ENCODE measurements at regions not wholly inside any gene's neighbourhood (a gene's known extent, or its start where the extent isn't known, plus 50 kb on each side); places are given as distances from the start of the nearest gene placed in this dataset.

DNA sequence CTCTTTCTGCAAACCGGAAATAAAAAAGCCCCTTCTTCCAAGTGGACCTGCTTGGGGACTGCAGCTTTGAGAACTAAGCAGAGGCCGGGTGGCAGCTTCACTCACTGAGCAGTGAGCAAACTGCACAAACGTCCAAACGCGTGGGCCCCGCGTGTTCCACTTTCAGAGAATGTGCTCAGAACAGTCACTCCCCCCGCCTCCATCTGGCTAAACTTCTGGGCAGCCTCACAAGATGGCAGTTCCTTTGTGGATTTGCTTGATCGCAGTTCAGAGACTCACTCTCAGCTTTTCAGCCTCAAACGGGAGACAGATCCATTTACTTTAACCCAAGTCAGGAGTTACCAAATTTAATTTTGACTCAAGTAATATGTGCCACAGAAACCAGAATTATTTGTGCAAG is 216.6 kb downstream of the TLE1 start:
- no peak overlapping the region for H3K27ac Mint-ChIP-seq
- DNase-seq (no peak), ATAC-seq (ENCODE audit: low read depth) (no peak)
- H3K27me3 Mint-ChIP-seq: no peaks in the 10 kb centered on the region
- ChIA-PET CTCF (no interaction called here), POLR2A (no interaction called here)
- TF ChIP-seq, protein P1, sequence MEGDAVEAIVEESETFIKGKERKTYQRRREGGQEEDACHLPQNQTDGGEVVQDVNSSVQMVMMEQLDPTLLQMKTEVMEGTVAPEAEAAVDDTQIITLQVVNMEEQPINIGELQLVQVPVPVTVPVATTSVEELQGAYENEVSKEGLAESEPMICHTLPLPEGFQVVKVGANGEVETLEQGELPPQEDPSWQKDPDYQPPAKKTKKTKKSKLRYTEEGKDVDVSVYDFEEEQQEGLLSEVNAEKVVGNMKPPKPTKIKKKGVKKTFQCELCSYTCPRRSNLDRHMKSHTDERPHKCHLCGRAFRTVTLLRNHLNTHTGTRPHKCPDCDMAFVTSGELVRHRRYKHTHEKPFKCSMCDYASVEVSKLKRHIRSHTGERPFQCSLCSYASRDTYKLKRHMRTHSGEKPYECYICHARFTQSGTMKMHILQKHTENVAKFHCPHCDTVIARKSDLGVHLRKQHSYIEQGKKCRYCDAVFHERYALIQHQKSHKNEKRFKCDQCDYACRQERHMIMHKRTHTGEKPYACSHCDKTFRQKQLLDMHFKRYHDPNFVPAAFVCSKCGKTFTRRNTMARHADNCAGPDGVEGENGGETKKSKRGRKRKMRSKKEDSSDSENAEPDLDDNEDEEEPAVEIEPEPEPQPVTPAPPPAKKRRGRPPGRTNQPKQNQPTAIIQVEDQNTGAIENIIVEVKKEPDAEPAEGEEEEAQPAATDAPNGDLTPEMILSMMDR (IDR thresholded peaks at IDR 0.05): no peak
- H3K9me3 Mint-ChIP-seq: no peaks in the 10 kb centered on the region
- H3K36me3 Mint-ChIP-seq (ENCODE audit: low read depth): no peaks in the 10 kb centered on the region
- intact Hi-C loops (cut with micrococcal nuclease): no loop called here
- H3K4me1 Mint-ChIP-seq: no peaks in the 10 kb centered on the region
- H3K4me3 Mint-ChIP-seq: no peak overlapping the region

DNA sequence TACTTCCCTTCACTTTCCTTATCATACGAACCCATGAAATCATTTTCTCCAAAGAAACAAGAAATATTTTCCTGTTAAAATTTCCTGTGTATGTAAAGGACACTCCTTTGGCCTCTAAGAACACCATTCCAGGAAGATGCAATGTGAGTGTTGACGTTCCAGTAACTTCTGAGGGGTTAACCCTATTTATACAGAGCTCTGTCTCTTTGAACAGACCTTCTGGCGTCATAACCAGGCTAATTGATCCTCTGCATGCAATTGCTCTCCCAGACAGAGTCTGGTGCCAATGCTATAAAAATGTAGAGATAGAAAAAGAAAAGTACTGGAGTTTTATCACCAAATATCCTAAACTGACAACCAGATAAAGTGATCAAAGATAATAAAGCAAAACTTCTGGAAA is 218.5 kb downstream of the TLE1 start:
- DNase-seq: no peak
- TF ChIP-seq, protein P1 (IDR thresholded peaks at IDR 0.05): no peak
- no peaks in the 10 kb centered on the region for H3K4me1 Mint-ChIP-seq
- H3K27ac Mint-ChIP-seq: no peak overlapping the region
- no peak for ATAC-seq (ENCODE audit: low read depth)
- no peaks in the 10 kb centered on the region for H3K9me3 Mint-ChIP-seq
- no peaks in the 10 kb centered on the region for H3K36me3 Mint-ChIP-seq (ENCODE audit: low read depth)
- H3K27me3 Mint-ChIP-seq: peaks cover 2% of the 10 kb centered on the region
- H3K4me3 Mint-ChIP-seq: no peak overlapping the region
- POLR2A ChIA-PET: no interaction called here
- CTCF ChIA-PET: no interaction called here
- intact Hi-C loops (cut with micrococcal nuclease): no loop called here

DNA sequence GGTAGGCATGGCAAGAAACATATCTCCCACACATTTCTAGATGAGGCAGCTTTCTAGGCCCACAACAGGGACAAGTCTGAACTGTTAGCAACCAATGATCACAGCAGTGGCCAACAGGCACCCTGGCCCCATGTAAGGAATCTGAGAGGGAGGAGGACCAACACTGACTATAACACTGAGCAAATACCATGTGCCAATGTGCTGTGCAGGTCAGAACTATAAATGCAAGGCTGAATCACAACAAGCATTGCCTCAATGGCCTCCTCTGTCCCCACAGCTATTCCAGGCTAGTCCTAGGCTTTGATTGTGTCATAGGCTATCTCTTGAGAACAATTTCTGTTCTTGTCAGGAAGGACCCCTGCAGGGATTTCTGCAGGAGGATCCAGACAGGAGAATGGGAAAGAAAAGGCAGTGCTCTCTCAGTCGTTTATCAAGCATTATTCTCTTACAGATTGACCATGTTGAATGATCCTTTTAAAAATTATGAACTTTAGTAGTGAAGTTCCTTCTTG is 221.2 kb downstream of the TLE1 start:
- TF ChIP-seq, protein P1 (IDR thresholded peaks at IDR 0.05): no peak
- no peaks in the 10 kb centered on the region for H3K9me3 Mint-ChIP-seq
- no peaks in the 10 kb centered on the region for H3K36me3 Mint-ChIP-seq (ENCODE audit: low read depth)
- H3K4me3 Mint-ChIP-seq: no peak overlapping the region
- H3K4me1 Mint-ChIP-seq: no peaks in the 10 kb centered on the region
- H3K27me3 Mint-ChIP-seq: peaks cover 2% of the 10 kb centered on the region
- ChIA-PET POLR2A (no interaction called here), CTCF (no interaction called here)
- DNase-seq: no peak
- intact Hi-C loops (cut with micrococcal nuclease): no loop called here
- ATAC-seq (ENCODE audit: low read depth): no peak
- no peak overlapping the region for H3K27ac Mint-ChIP-seq

DNA sequence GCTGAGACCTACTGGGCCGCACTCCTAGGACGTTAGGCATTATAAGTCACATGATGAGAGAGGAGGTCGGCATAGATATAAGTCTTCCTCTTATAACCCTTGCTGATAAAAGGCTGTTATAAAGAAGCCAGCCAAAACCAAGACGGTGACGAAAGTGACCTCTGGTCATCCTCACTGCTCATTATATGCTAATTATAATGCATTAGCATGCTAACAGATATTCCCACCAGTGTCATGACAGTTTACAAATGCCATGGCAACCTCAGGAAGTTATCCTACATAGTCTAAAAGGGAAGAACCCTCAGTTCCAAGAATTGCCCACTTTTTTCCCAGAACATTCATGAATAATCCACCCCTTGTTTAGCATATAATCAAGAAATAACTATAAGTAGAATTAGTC is 222.4 kb downstream of the TLE1 start:
- Mint-ChIP-seq H3K36me3 (ENCODE audit: low read depth) (no peaks in the 10 kb centered on the region), H3K27me3 (peaks cover 2% of the 10 kb centered on the region), H3K9me3 (no peaks in the 10 kb centered on the region), H3K4me1 (no peaks in the 10 kb centered on the region), H3K4me3 (no peak overlapping the region), H3K27ac (no peak overlapping the region)
- POLR2A ChIA-PET: no interaction called here
- DNase-seq: no peak
- TF ChIP-seq, protein P1 (IDR thresholded peaks at IDR 0.05): no peak
- intact Hi-C loops (cut with micrococcal nuclease): no loop called here
- CTCF ChIA-PET: no interaction called here
- ATAC-seq (ENCODE audit: low read depth): no peak

DNA sequence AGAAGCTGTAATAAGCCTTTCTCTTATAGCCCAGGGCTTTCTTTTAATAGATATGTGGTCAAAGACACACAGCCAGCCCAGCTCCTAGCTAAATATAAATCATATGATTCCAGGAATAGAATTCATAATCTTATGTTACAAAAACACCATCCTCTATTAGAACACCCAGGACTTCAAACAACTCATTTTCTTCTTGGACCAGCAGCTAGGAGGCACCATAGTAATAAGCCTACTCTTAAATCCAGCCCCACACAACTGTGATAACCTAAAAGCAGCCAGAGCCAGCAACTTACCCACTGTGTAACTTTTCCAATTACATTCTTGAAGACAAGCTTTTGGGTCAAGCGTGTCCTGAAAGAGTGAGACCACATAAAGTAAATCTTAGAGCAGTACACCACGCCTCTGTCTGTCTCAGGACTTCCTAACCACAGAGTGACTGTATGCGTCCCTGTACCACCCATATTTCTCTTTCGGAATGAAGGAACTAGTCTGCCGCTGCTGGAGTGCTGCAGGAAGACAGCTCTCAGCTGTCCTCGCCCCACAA is 223.8 kb downstream of the TLE1 start:
- no peak for DNase-seq
- peaks cover 2% of the 10 kb centered on the region for H3K27me3 Mint-ChIP-seq
- POLR2A ChIA-PET: no interaction called here
- no peak overlapping the region for H3K27ac Mint-ChIP-seq
- no peaks in the 10 kb centered on the region for H3K36me3 Mint-ChIP-seq (ENCODE audit: low read depth)
- H3K4me1 Mint-ChIP-seq: no peaks in the 10 kb centered on the region
- ATAC-seq (ENCODE audit: low read depth): no peak
- intact Hi-C loops (cut with micrococcal nuclease): no loop called here
- CTCF ChIA-PET: no interaction called here
- H3K9me3 Mint-ChIP-seq: no peaks in the 10 kb centered on the region
- TF ChIP-seq, protein P1 (IDR thresholded peaks at IDR 0.05): no peak
- H3K4me3 Mint-ChIP-seq: no peak overlapping the region

Data from activated B cell treated with CpG ODN at 0.5 μM for 24 hours (primary cell).